Astrocyte of the cerebellum (primary cell): ENCODE measurements at regions not wholly inside any gene's neighbourhood (a gene's known extent, or its start where the extent isn't known, plus 50 kb on each side); places are given as distances from the start of the nearest gene placed in this dataset.
"Not testable (repeated sequence)": the region's sequence is repeated elsewhere in the genome, so short reads cannot be mapped to it uniquely, and the experiment has no call there.

Experiments
- DNase-seq: peaks from one replicate; pipeline ENCODE4 v3.0.0-alpha.2; 2011; ENCODE audit warnings: low read depth
- H3K4me3 ChIP-seq: 2 replicates; pipeline ENCODE4 v1.5.1; 2011; ENCODE audit warnings: mild to moderate bottlenecking, low read depth, low read length, moderate library complexity
- in situ Hi-C: cut with HindIII; loops from 2 replicates; pipeline ENCODE4 v1.10.0; 2017; ENCODE audit warnings: low sequenced_read_pairs
- TF ChIP-seq, protein P1 (sequence below): IDR thresholded peaks from 2 replicates; pipeline ENCODE4 v1.5.1; 2012; ENCODE audit warnings: low read length, low read depth, moderate library complexity, mild to moderate bottlenecking; ENCODE audit errors: missing control alignments

DNA sequence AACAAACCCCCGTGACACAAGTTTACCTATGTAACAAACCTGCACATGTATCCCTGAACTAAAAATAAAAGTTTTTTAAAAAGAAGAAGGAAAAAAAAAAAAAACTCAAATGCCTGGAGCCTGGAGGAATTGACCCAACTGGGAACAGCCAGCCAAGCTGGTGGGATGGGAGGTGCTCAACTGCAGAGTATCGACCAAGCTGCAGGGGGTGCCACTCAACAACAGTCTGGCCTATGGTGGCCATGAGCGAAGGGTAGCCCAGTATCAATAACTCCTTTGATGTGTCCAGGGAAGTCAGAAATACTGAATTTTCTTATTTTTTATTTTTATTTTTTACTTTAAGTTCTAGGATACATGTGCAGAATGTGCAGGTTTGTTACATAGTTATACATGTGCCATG lies 310.3 kb upstream of the DLGAP1 start:
- H3K4me3 ChIP-seq, result no peak overlapping the region
- in situ Hi-C loops, result no loop called here
- no peak for DNase-seq
- TF ChIP-seq, protein P1, sequence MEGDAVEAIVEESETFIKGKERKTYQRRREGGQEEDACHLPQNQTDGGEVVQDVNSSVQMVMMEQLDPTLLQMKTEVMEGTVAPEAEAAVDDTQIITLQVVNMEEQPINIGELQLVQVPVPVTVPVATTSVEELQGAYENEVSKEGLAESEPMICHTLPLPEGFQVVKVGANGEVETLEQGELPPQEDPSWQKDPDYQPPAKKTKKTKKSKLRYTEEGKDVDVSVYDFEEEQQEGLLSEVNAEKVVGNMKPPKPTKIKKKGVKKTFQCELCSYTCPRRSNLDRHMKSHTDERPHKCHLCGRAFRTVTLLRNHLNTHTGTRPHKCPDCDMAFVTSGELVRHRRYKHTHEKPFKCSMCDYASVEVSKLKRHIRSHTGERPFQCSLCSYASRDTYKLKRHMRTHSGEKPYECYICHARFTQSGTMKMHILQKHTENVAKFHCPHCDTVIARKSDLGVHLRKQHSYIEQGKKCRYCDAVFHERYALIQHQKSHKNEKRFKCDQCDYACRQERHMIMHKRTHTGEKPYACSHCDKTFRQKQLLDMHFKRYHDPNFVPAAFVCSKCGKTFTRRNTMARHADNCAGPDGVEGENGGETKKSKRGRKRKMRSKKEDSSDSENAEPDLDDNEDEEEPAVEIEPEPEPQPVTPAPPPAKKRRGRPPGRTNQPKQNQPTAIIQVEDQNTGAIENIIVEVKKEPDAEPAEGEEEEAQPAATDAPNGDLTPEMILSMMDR, result no peak

DNA sequence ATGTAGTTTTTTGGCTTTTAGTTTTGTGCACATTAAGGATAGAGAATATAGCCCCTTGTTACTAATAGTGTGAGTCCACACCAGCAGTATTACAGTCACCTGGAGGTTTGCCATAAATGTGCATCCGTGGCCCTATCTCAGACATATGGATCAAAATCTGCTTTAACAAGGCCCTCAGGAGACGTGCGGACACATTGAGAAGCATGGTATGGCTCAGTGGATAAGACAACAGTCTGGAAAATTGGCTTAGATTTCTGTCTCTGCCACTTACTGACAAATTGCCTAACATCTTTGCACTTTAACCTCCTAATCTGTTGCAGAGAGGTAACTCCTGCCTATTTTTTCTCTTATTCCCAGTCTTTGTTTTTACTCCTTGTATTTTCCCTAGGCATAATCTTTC lies 307.2 kb upstream of the DLGAP1 start:
- in situ Hi-C loops, result no loop called here
- no peak overlapping the region for H3K4me3 ChIP-seq
- no peak for DNase-seq
- TF ChIP-seq, protein P1, result no peak

DNA sequence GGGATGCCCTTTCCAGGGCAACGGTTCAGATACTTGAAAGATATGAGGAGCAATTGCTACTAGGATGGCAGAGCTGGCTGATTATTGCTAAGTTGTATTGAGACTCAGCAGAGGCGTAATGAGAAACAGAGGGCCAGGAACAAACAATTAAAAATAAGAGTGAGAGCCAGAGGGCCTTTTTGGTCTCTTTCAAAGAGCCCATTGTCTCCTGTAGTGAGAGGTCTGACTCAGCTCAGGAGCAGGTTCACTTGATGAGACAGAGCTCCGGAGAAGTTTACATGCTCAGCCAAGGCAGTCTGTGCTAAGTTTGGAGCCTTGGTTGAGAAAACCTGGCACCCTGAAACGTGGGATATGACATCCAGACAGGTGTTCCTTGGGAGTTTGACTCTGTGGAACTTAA lies 303.9 kb upstream of the DLGAP1 start:
- DNase-seq, result no peak
- in situ Hi-C loops, result no loop called here
- H3K4me3 ChIP-seq, result no peak overlapping the region
- TF ChIP-seq, protein P1, result no peak

DNA sequence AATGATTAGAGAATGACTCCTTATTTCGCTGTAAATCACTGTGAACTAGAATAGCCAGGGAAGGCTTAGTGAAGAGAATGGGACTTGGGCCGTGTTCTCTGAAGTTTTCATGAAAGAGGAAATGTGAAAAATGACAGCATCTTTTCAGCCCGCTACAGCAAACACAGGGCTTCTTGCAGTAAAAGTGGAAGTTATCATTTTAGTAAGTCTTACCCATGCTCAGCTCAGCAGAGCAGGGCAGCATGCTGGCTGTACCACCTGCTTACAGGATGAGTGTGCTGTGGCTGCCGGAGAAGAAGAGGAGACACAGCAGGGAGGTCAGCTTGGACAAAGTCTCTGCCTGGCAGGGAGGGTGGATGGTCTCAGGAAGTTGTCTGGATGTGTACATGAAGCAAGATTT lies 300.7 kb upstream of the DLGAP1 start:
- H3K4me3 ChIP-seq, result no peak overlapping the region
- TF ChIP-seq, protein P1, result no peak
- DNase-seq, result no peak
- in situ Hi-C loops, result no loop called here

DNA sequence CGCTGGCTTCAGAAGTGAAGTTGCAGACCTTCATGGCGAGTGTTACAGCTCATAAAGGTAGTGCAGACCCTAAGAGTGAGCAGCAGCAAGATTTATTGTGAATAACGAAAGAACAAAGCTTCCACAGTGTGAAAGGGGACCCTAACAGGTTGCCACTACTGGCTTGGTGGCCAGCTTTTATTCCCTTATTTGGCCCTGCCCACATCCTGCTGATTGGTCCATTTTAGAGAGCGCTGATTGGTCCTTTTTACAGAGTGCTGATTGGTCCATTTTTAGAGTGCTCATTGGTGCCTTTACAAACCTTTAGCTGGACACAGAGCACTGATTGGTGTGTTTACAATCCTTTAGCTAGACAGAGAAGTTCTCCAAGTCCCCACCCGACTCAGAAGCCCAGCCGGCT lies 298.0 kb upstream of the DLGAP1 start:
- DNase-seq, H3K4me3 ChIP-seq, in situ Hi-C loops: not testable (repeated sequence)

DNA sequence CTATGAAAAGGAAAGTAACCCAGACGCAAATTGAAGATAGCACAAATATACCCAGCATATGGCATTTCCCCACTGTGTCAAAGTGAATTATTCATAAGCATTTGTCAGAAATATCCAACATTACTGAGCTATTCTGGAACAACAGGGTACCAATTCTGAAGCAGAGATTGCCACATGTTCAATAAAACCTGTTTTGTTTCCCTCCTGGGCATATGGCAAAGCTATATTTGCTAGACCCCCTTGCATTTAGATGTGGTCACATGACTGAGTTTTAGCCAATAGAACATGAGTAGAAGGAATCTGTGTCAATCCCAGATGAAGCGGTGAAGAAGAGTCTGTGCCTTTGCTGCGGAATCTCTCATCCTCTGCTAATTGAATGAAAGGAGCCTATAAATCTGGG lies 296.4 kb upstream of the DLGAP1 start:
- no peak overlapping the region for H3K4me3 ChIP-seq
- DNase-seq, result no peak
- in situ Hi-C loops, result no loop called here
- TF ChIP-seq, protein P1, result no peak

DNA sequence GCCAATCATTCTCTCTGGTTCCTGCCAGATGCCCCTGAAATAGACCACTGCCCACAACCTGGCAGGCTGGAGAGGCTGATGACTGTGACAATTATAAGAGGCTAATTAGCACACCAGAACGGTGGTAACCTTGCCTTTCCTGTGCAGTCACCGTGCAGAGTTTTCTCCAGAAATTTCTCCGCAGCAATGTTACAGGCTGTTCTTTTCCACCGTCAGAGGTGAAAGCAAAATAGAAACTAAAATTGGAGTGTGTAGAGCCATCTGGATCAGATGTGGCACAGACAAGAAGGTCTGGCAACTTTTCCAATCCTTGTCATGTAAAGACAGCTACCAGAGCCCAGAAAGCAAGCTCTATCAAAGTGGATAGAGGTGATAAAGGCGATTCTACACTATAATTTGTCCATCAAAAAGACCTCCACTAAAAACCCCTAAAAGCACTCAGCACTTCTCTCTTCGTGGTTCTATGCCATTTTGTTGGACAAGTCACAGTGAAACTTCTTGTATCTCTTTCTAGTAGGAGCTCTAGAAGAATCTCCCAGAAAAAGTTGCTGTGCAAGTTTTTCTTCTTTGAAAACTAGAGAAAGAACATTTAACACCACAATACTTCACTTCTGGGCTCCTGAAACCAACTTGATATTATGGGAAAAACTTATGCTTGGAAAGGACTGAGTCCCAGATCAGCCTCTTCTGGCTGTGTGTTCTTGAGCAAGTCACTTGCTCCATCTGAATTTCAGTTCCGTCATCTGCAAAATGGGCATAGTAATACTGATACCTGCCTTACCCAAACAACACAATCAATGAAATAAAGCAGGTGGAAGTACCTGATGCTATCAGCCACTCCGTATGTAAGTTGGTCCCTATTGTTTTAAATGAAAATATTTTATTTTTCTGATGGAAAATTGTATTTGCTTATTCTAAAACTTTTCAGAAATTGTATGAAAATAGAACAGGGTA lies 295.6 kb upstream of the DLGAP1 start:
- H3K4me3 ChIP-seq, result no peak overlapping the region
- no peak for DNase-seq
- TF ChIP-seq, protein P1, result no peak
- in situ Hi-C loops, result no loop called here
